ENCODE measurements at regions not wholly inside any gene's neighbourhood (a gene's known extent, or its start where the extent isn't known, plus 50 kb on each side); places are given as distances from the start of the nearest gene placed in this dataset.

DNA sequence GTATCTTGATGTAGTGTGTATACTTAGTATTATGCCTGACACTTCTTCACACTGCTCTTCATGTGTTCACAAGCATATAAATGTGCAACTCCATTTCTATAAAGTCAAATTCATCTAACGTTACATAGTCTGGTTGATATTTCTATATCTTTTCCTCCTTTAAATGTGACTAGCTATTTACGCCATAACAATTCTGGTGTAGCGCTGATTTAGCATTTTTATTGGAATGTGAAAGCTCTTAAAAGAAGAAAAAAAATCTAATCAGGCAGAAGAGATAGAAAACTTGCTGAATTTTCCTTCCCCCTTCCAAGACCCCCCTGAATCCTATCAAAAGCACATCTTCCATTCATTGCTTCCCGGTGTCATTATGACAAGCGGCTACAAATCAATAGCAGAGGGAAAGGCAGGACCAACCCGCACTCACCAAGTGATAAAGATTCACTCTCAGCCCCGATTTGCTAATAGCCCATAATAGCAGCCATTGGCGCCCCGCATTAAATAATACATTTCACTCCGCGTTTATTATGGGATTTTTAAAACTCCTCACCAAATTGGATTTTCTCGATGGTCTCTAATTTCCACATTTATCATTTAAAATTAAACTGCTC, 299.5 kb upstream of the PMFBP1 start:
- TF ChIP-seq POLR2AphosphoS5 (IDR thresholded peaks at IDR 0.05) (no peak), EP300 (IDR thresholded peaks at IDR 0.05) (no peak), POLR2A (IDR thresholded peaks at IDR 0.05) (no peak)
- TF ChIP-seq, protein P1, sequence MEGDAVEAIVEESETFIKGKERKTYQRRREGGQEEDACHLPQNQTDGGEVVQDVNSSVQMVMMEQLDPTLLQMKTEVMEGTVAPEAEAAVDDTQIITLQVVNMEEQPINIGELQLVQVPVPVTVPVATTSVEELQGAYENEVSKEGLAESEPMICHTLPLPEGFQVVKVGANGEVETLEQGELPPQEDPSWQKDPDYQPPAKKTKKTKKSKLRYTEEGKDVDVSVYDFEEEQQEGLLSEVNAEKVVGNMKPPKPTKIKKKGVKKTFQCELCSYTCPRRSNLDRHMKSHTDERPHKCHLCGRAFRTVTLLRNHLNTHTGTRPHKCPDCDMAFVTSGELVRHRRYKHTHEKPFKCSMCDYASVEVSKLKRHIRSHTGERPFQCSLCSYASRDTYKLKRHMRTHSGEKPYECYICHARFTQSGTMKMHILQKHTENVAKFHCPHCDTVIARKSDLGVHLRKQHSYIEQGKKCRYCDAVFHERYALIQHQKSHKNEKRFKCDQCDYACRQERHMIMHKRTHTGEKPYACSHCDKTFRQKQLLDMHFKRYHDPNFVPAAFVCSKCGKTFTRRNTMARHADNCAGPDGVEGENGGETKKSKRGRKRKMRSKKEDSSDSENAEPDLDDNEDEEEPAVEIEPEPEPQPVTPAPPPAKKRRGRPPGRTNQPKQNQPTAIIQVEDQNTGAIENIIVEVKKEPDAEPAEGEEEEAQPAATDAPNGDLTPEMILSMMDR (IDR thresholded peaks at IDR 0.05) = no peak
- Histone ChIP-seq H3K9me3 (no peaks in the 10 kb centered on the region), H3K36me3 (no peaks in the 10 kb centered on the region), H3K27ac (no peak overlapping the region), H3K4me1 (no peaks in the 10 kb centered on the region), H3K4me3 (no peak overlapping the region), H3K27me3 (no peaks in the 10 kb centered on the region)
- no peak for ATAC-seq (ENCODE audit: low FRiP score in 2 of 2)
- WGBS, 2 donors = 93 to 95% methylated on average over 12 of the region's 12 CpGs
- DNase-seq = no peak

DNA sequence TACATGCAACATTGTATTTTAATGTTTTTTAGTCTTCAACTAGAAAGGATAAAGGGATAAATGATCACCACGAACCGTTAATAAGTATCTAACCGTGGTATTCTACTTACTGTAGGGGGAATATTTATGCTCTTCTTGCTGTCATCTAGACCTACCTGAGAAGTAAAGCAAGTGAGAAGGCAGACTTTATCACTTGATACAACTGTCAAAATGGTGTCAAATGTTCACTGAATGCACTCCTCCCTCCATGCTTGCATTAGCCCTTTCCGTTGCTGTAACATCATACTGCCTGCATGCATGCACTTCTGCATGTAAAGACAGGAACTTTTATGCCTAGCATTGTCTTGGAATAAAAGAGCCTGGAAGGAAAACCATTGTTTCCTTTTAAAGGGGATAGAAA, 298.6 kb upstream of the PMFBP1 start:
- WGBS, 2 donors = 93 to 95% methylated on average over 4 of the region's 4 CpGs
- Histone ChIP-seq H3K9me3 (no peaks in the 10 kb centered on the region), H3K4me1 (no peaks in the 10 kb centered on the region), H3K27me3 (no peaks in the 10 kb centered on the region), H3K36me3 (no peaks in the 10 kb centered on the region), H3K27ac (no peak overlapping the region), H3K4me3 (no peak overlapping the region)
- TF ChIP-seq EP300 (IDR thresholded peaks at IDR 0.05) (no peak), POLR2AphosphoS5 (IDR thresholded peaks at IDR 0.05) (no peak), POLR2A (IDR thresholded peaks at IDR 0.05) (no peak)
- TF ChIP-seq, protein P1 (IDR thresholded peaks at IDR 0.05) = no peak
- ATAC-seq (ENCODE audit: low FRiP score in 2 of 2) (no peak), DNase-seq (no peak)

DNA sequence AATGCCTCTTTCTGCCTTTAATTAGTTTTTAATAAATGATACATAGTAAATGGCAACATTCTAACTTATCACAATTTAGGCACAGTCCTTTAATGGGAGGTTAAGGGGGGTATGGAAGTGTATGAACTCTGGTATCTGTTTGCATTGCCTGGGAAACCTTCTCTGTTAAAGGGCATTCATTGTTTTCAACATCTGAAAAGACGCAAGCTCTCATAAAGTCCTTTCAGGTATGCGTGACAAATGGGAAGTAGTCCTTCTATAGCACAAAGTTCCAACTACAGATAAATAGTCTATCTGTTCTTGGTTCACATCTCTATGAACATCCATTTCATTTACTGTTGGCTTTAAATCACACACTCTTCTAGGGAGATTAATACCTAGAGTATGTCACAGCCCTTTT, 298.0 kb upstream of the PMFBP1 start:
- WGBS, 2 donors = 92 to 95% methylated on average over 2 of the region's 2 CpGs
- H3K4me3 ChIP-seq = no peak overlapping the region
- no peaks in the 10 kb centered on the region for H3K9me3 ChIP-seq
- no peak overlapping the region for H3K27ac ChIP-seq
- ATAC-seq (ENCODE audit: low FRiP score in 2 of 2) = no peak
- H3K27me3 ChIP-seq = no peaks in the 10 kb centered on the region
- no peaks in the 10 kb centered on the region for H3K4me1 ChIP-seq
- no peaks in the 10 kb centered on the region for H3K36me3 ChIP-seq
- no peak for DNase-seq
- TF ChIP-seq, protein P1 (IDR thresholded peaks at IDR 0.05) = no peak
- TF ChIP-seq EP300 (IDR thresholded peaks at IDR 0.05) (no peak), POLR2A (IDR thresholded peaks at IDR 0.05) (no peak), POLR2AphosphoS5 (IDR thresholded peaks at IDR 0.05) (no peak)

DNA sequence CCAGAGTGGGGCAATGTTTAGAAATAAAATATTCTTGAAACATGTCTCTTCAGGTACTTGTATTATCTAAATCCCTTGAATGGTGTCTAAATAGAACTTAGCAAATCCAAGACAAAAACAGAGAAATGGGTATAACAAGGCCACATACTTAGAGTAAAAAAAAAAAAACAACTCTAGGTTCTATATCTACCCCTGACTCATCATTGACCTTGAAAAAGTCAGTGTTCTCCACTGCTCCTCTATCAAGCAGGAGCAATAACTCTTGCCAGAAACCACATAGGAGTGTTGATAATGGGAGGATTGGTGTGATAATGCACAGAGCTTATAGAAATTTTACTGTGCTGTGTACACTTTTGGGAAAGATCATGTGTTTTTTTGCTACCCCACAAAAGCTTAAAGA, 296.6 kb upstream of the PMFBP1 start:
- H3K27me3 ChIP-seq = no peaks in the 10 kb centered on the region
- H3K27ac ChIP-seq = no peak overlapping the region
- peaks cover 0 to 4% (median 0%) of the 10 kb centered on the region in 4 donors for H3K9me3 ChIP-seq

More for the DNA sequence above, 296.6 kb upstream of the PMFBP1 start:
- ATAC-seq (ENCODE audit: low FRiP score in 2 of 2) = no peak
- no peak for DNase-seq
- H3K4me1 ChIP-seq = no peaks in the 10 kb centered on the region
- no peaks in the 10 kb centered on the region for H3K36me3 ChIP-seq
- no peak overlapping the region for H3K4me3 ChIP-seq
- TF ChIP-seq POLR2AphosphoS5 (IDR thresholded peaks at IDR 0.05) = no peak
- no peak for TF ChIP-seq EP300 (IDR thresholded peaks at IDR 0.05)
- TF ChIP-seq POLR2A (IDR thresholded peaks at IDR 0.05) = no peak
- TF ChIP-seq, protein P1 (IDR thresholded peaks at IDR 0.05) = no peak

Measured in upper lobe of left lung (tissue), 6 donors.